Esophagus squamous epithelium (tissue), 4 donors: ENCODE measurements at regions not wholly inside any gene's neighbourhood (a gene's known extent, or its start where the extent isn't known, plus 50 kb on each side); places are given as distances from the start of the nearest gene placed in this dataset.

ENCODE experiments used
- POLR2A ChIP-seq, 4 donors: fragments of 450-650 bp; IDR thresholded peaks; one replicate each; pipeline ENCODE4 v1.6.1; 2017; ENCODE audit warnings: antibody characterized with exemption in 4 of 4, mild to moderate bottlenecking in 4 of 4, moderate library complexity in 3 of 4
- TF ChIP-seq, protein P1 (sequence below), 6 experiments: fragments of 450-650 bp in 4 of 6; fragments of 200-600 bp in 2 of 6; sonication (generic) in 2 of 6; IDR thresholded peaks; one replicate each; pipeline ENCODE4 v1.5.1; 2016 to 2019; ENCODE audit warnings: antibody characterized with exemption in 6 of 6, mild to moderate bottlenecking in 4 of 6, moderate library complexity in 4 of 6

DNA sequence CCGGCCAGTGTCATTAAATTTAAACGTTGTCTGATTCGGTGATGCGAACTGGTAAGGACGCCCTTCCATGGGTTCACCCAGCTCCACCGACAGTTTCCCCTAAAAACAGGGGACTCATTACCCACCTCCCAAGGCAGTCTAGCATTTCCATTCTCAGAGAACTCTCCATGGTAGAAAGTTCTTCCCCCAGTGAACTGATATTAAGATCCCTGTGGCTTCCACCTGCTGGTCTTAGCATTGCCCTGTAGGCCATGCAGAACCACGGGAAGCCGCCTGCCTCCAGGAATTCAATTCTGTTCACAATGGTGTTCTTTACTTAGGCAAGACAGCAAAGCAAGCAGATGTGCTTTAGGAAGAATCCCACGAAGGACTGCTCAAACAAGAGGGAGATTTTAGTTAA is 128.9 kb upstream of the NANOS1 start:
- TF ChIP-seq POLR2A (IDR thresholded peaks at IDR 0.05): no peak
- TF ChIP-seq, protein P1, sequence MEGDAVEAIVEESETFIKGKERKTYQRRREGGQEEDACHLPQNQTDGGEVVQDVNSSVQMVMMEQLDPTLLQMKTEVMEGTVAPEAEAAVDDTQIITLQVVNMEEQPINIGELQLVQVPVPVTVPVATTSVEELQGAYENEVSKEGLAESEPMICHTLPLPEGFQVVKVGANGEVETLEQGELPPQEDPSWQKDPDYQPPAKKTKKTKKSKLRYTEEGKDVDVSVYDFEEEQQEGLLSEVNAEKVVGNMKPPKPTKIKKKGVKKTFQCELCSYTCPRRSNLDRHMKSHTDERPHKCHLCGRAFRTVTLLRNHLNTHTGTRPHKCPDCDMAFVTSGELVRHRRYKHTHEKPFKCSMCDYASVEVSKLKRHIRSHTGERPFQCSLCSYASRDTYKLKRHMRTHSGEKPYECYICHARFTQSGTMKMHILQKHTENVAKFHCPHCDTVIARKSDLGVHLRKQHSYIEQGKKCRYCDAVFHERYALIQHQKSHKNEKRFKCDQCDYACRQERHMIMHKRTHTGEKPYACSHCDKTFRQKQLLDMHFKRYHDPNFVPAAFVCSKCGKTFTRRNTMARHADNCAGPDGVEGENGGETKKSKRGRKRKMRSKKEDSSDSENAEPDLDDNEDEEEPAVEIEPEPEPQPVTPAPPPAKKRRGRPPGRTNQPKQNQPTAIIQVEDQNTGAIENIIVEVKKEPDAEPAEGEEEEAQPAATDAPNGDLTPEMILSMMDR (IDR thresholded peaks at IDR 0.05): no peak
